ENCODE measurements at regions not wholly inside any gene's neighbourhood (a gene's known extent, or its start where the extent isn't known, plus 50 kb on each side); places are given as distances from the start of the nearest gene placed in this dataset.

- no peak for DNase-seq
- intact Hi-C loops (cut with DNase I), result no loop called here
- no peaks in the 10 kb centered on the region for H3K36me3 ChIP-seq
- no peaks in the 10 kb centered on the region for H3K4me1 ChIP-seq
- H3K9me3 ChIP-seq, result peaks cover 0 to 6% (median 0%) of the 10 kb centered on the region in 3 donors
- 76 to 83% methylated on average over 4 of the region's 4 CpGs for WGBS, 2 donors
- no peak overlapping the region for H3K4me3 ChIP-seq
- H3K27me3 ChIP-seq, result no peaks in the 10 kb centered on the region
- TF ChIP-seq, protein P1, sequence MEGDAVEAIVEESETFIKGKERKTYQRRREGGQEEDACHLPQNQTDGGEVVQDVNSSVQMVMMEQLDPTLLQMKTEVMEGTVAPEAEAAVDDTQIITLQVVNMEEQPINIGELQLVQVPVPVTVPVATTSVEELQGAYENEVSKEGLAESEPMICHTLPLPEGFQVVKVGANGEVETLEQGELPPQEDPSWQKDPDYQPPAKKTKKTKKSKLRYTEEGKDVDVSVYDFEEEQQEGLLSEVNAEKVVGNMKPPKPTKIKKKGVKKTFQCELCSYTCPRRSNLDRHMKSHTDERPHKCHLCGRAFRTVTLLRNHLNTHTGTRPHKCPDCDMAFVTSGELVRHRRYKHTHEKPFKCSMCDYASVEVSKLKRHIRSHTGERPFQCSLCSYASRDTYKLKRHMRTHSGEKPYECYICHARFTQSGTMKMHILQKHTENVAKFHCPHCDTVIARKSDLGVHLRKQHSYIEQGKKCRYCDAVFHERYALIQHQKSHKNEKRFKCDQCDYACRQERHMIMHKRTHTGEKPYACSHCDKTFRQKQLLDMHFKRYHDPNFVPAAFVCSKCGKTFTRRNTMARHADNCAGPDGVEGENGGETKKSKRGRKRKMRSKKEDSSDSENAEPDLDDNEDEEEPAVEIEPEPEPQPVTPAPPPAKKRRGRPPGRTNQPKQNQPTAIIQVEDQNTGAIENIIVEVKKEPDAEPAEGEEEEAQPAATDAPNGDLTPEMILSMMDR (IDR thresholded peaks at IDR 0.05), result no peak
- TF ChIP-seq POLR2A (IDR thresholded peaks at IDR 0.05), result no peak
- H3K27ac ChIP-seq, result no peak overlapping the region
Observed at GRCh38 chr6:132213191-132213590, 188.1 kb downstream of the MOXD1 start.

DNA sequence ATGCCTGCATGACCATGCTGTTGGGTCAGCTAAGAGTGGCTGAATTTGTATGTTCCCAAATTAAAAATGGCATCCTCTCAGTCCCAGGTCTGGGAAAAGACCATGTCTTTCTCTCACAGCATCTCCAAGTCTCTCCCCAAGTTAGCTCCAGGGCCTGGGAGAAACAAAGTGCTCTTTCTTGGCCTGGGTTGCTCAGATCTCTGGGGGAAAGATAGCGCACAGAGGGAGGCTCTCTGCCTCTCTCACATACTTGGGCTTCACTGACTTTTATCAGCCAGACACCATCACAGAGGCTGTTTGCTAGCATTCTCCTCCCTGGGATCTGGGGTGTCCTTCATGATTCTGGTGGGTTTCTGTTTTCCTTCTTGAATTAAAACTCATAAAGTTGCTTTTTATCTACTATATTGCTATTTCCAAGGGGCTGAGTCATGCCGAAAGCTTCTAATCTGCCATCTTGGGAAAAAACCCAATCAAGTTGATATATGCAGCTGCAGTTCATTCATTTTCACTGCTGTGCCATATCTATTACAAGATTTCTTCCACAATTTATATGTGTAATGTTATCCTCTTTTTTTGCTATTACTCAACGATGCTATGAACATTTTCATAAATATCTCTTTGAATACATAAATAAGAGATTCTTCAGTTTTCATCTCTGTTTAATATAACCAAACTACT lies 190.2 kb downstream of the MOXD1 start:
- no peak for DNase-seq
- WGBS, 2 donors, result 51 to 87% methylated on average over 3 of the region's 3 CpGs
- Histone ChIP-seq H3K27ac (no peak overlapping the region), H3K4me3 (no peak overlapping the region), H3K36me3 (no peaks in the 10 kb centered on the region), H3K27me3 (no peaks in the 10 kb centered on the region), H3K4me1 (no peaks in the 10 kb centered on the region), H3K9me3 (peaks cover 0 to 6% (median 0%) of the 10 kb centered on the region in 3 donors)
- no peak for TF ChIP-seq POLR2A (IDR thresholded peaks at IDR 0.05)
- intact Hi-C loops (cut with DNase I), result no loop called here

- intact Hi-C loops (cut with DNase I), result no loop called here
- no peaks in the 10 kb centered on the region for H3K36me3 ChIP-seq
- H3K4me1 ChIP-seq, result no peaks in the 10 kb centered on the region
- DNase-seq, result no peak
- H3K4me3 ChIP-seq, result no peak overlapping the region
- H3K27ac ChIP-seq, result no peak overlapping the region
- no peak for TF ChIP-seq POLR2A (IDR thresholded peaks at IDR 0.05)
- TF ChIP-seq, protein P1 (IDR thresholded peaks at IDR 0.05), result no peak
- H3K27me3 ChIP-seq, result no peaks in the 10 kb centered on the region
- no CpG with 5 or more reads among the region's 1 CpG for WGBS, 2 donors
- peaks cover 0 to 6% (median 0%) of the 10 kb centered on the region in 3 donors for H3K9me3 ChIP-seq
Observed at GRCh38 chr6:132209351-132209750, 191.9 kb downstream of the MOXD1 start.

DNA sequence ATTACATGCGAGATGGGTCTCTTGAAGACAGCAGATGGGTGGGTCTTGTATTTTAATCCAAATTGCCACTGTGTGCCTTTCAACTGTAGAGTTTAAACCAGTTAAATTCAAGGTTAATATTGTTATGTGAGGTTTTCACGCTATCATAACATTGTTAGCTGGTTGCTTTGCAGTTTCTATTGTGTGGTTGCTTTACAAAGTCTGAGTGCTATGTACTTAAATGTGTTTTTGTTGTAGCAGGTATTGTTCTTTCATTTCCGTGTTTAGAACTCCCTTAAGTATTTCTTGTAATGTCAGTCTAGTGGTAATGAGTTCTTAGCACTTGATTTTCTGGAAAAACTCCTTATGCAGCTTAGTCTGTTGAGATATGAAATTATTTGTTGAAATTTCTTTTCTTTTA lies 193.3 kb downstream of the MOXD1 start:
- no peak overlapping the region for H3K27ac ChIP-seq
- no peaks in the 10 kb centered on the region for H3K36me3 ChIP-seq
- H3K4me3 ChIP-seq, result no peak overlapping the region
- no peaks in the 10 kb centered on the region for H3K27me3 ChIP-seq
- no peak for DNase-seq
- no peaks in the 10 kb centered on the region for H3K4me1 ChIP-seq
- TF ChIP-seq, protein P1 (IDR thresholded peaks at IDR 0.05), result no peak
- TF ChIP-seq POLR2A (IDR thresholded peaks at IDR 0.05), result no peak
- WGBS, 2 donors, result 49 to 67% methylated on average over 3 of the region's 3 CpGs
- intact Hi-C loops (cut with DNase I), result no loop called here
- peaks cover 0 to 6% (median 0%) of the 10 kb centered on the region in 3 donors for H3K9me3 ChIP-seq

DNA sequence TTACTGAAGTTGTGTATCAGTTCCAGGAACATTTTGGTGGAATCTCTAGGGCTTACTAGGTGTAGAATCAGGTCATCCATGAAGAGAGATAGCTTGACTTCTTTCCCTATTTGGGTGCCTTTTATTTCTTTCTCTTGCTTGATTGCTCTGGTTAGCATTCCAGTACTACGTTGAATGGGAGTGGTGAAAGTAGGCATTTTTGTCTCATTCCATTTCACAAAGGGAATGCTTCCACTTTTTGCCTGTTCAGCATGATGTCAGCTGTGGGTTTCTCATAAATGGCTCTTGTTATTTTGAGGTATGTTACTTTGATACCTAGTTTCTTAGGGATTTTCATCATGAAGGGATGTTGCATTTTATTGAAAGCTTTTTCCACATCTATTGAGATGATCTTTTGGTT lies 195.3 kb downstream of the MOXD1 start:
- intact Hi-C loops (cut with DNase I), result no loop called here
- no peaks in the 10 kb centered on the region for H3K27me3 ChIP-seq
- no peaks in the 10 kb centered on the region for H3K36me3 ChIP-seq
- H3K27ac ChIP-seq, result no peak overlapping the region
- TF ChIP-seq POLR2A (IDR thresholded peaks at IDR 0.05), result no peak
- TF ChIP-seq, protein P1 (IDR thresholded peaks at IDR 0.05), result no peak
- no peak overlapping the region for H3K4me3 ChIP-seq
- 45 to 58% methylated on average over 1 of the region's 1 CpG for WGBS, 2 donors
- no peak for DNase-seq
- peaks cover 0 to 6% (median 0%) of the 10 kb centered on the region in 3 donors for H3K9me3 ChIP-seq
- peaks cover 0 to 4% (median 0%) of the 10 kb centered on the region in 3 donors for H3K4me1 ChIP-seq
